Breast epithelium (tissue), 3 donors: ENCODE measurements at regions not wholly inside any gene's neighbourhood (a gene's known extent, or its start where the extent isn't known, plus 50 kb on each side); places are given as distances from the start of the nearest gene placed in this dataset.

ENCODE experiments used
- CTCF ChIP-seq, 3 donors: fragments of 450-650 bp; IDR thresholded peaks; one replicate each; pipeline ENCODE4 v1.5.1; 2016 to 2017; ENCODE audit warnings: antibody characterized with exemption in 3 of 3, mild to moderate bottlenecking in 3 of 3, moderate library complexity in 3 of 3
- POLR2A ChIP-seq: fragments of 450-650 bp; IDR thresholded peaks from one replicate; pipeline ENCODE4 v1.6.1; 2016; ENCODE audit warnings: antibody characterized with exemption, mild to moderate bottlenecking, moderate library complexity
- POLR2AphosphoS5 ChIP-seq, 3 donors: sonication (generic); formaldehyde crosslinking; IDR thresholded peaks; one replicate each; pipeline ENCODE4 v1.6.1; 2017; ENCODE audit warnings: antibody characterized with exemption in 3 of 3

- TF ChIP-seq POLR2A (no peak), CTCF (IDR thresholded peaks at IDR 0.05) (peak in 1 of 3 donors; percentile 22), POLR2AphosphoS5 (IDR thresholded peaks at IDR 0.05) (no peak)
Observed at GRCh38 chr5:23820765-23821471, 313.5 kb downstream of the PRDM9 start.
